SK-N-SH treated with all-trans-retinoic acid at 6 μM for 48 hours (cell line): ENCODE measurements at regions not wholly inside any gene's neighbourhood (a gene's known extent, or its start where the extent isn't known, plus 50 kb on each side); places are given as distances from the start of the nearest gene placed in this dataset.

ENCODE experiments used
- ATAC-seq: fragments of 200-7000 bp; cut with Tn5 transposase; 3 replicates; pipeline ENCODE4 v1.9.1; 2020; ENCODE audit warnings: mild to moderate bottlenecking, moderate library complexity
- ARNTL ChIP-seq: fragments of 450-650 bp; formaldehyde crosslinking; IDR thresholded peaks from 2 replicates; pipeline ENCODE4 v1.5.0; 2020; ENCODE audit warnings: low read depth, mild to moderate bottlenecking, moderate library complexity, borderline replicate concordance
- BACH2 ChIP-seq: fragments of 250-450 bp; sonication (Bioruptor Pico); IDR thresholded peaks from 2 replicates; pipeline ENCODE4 v1.9.0; 2021; ENCODE audit warnings: mild to moderate bottlenecking, borderline replicate concordance
- CSDC2 ChIP-seq: fragments of 250-450 bp; sonication (Bioruptor Pico); IDR thresholded peaks from 2 replicates; pipeline ENCODE4 v1.5.0; 2020; ENCODE audit warnings: mild to moderate bottlenecking, moderate library complexity
- CSRNP3 ChIP-seq: fragments of 250-450 bp; sonication (Bioruptor Pico); IDR thresholded peaks from 2 replicates; pipeline ENCODE4 v1.5.1; 2021; ENCODE audit warnings: mild to moderate bottlenecking, moderate library complexity
- ESRRG ChIP-seq: fragments of 250-450 bp; sonication (Bioruptor Pico); IDR thresholded peaks from 2 replicates; pipeline ENCODE4 v1.6.1; 2021; ENCODE audit warnings: mild to moderate bottlenecking
- GLIS3 ChIP-seq: fragments of 250-450 bp; sonication (Bioruptor Pico); IDR thresholded peaks from 2 replicates; pipeline ENCODE4 v1.5.0; 2020; ENCODE audit warnings: mild to moderate bottlenecking, moderate library complexity
- ISL1 ChIP-seq: fragments of 250-450 bp; sonication (Bioruptor Pico); IDR thresholded peaks from 2 replicates; pipeline ENCODE4 v2.1.2; 2022; ENCODE audit warnings: mild to moderate bottlenecking, moderate library complexity
- OSR1 ChIP-seq: fragments of 250-450 bp; sonication (Bioruptor Pico); IDR thresholded peaks from 2 replicates; pipeline ENCODE4 v1.8.0; 2022; ENCODE audit warnings: moderate library complexity, mild to moderate bottlenecking, inconsistent platforms
- PPARA ChIP-seq: fragments of 250-450 bp; sonication (Bioruptor Pico); IDR thresholded peaks from 2 replicates; pipeline ENCODE4 v1.5.0; 2020; ENCODE audit warnings: mild to moderate bottlenecking, borderline replicate concordance
- RARB ChIP-seq: fragments of 250-450 bp; sonication (Bioruptor Pico); IDR thresholded peaks from 2 replicates; pipeline ENCODE4 v1.8.0; 2021; ENCODE audit warnings: mild to moderate bottlenecking, moderate library complexity
- TCF4 ChIP-seq: fragments of 250-450 bp; sonication (Bioruptor Pico); IDR thresholded peaks from 2 replicates; pipeline ENCODE4 v1.8.0; 2021; ENCODE audit warnings: mild to moderate bottlenecking, moderate library complexity, borderline replicate concordance
- TOX ChIP-seq: fragments of 250-450 bp; sonication (Bioruptor Pico); IDR thresholded peaks from 2 replicates; pipeline ENCODE4 v1.8.0; 2021; ENCODE audit warnings: mild to moderate bottlenecking, moderate library complexity, borderline replicate concordance
- ZFP3 ChIP-seq: fragments of 250-450 bp; sonication (Bioruptor Pico); IDR thresholded peaks from 2 replicates; pipeline ENCODE4 v1.5.0; 2020; ENCODE audit warnings: mild to moderate bottlenecking, moderate library complexity
- ZFP30 ChIP-seq: fragments of 450-650 bp; formaldehyde crosslinking; IDR thresholded peaks from 2 replicates; pipeline ENCODE4 v1.5.0; 2022; ENCODE audit warnings: mild to moderate bottlenecking, moderate library complexity
- ZNF565 ChIP-seq: fragments of 450-650 bp; formaldehyde crosslinking; conservative IDR thresholded peaks from 2 replicates; pipeline ENCODE4 v1.5.0; 2020; ENCODE audit warnings: low read depth, mild to moderate bottlenecking, moderate library complexity
- ZNF70 ChIP-seq: fragments of 450-650 bp; formaldehyde crosslinking; IDR thresholded peaks from 2 replicates; pipeline ENCODE4 v1.5.0; 2020; ENCODE audit warnings: mild to moderate bottlenecking, moderate library complexity
- ZNF8 ChIP-seq: fragments of 450-650 bp; formaldehyde crosslinking; IDR thresholded peaks from 2 replicates; pipeline ENCODE4 v1.5.0; 2020; ENCODE audit warnings: mild to moderate bottlenecking, moderate library complexity
- TF ChIP-seq, protein P1 (sequence below): fragments of 250-450 bp; sonication (Bioruptor Pico); IDR thresholded peaks from 2 replicates; pipeline ENCODE4 v1.8.0; 2020; ENCODE audit warnings: mild to moderate bottlenecking, moderate library complexity, borderline replicate concordance
- TF ChIP-seq, protein P2 (sequence below): fragments of 250-450 bp; sonication (Bioruptor Pico); IDR thresholded peaks from 2 replicates; pipeline ENCODE4 v1.5.0; 2020; ENCODE audit warnings: mild to moderate bottlenecking, moderate library complexity
- TF ChIP-seq, protein P3 (sequence below): fragments of 250-450 bp; sonication (Bioruptor Pico); IDR thresholded peaks from 2 replicates; pipeline ENCODE4 v1.5.1; 2020; ENCODE audit warnings: low read depth, mild to moderate bottlenecking, moderate library complexity

DNA sequence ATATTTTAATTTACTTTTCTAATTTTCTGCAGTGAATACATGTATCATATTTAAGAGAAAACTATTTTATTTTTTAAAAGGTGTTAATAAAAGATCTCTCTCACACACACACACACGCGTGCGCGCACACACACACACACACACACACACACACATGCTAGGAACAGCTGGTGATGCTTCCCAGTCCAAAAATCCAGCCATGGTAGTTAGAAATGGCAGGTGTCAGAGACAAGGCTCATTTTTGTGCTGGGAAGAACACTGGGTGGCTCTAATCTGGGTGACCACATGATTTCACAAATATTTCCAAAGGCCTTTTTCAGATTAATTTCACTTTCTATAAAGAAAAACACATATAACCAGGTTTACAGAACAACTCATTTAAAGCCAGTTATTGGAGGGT is 104.5 kb upstream of the NCK2 start:
- ATAC-seq = no peak
- TF ChIP-seq, protein P1, sequence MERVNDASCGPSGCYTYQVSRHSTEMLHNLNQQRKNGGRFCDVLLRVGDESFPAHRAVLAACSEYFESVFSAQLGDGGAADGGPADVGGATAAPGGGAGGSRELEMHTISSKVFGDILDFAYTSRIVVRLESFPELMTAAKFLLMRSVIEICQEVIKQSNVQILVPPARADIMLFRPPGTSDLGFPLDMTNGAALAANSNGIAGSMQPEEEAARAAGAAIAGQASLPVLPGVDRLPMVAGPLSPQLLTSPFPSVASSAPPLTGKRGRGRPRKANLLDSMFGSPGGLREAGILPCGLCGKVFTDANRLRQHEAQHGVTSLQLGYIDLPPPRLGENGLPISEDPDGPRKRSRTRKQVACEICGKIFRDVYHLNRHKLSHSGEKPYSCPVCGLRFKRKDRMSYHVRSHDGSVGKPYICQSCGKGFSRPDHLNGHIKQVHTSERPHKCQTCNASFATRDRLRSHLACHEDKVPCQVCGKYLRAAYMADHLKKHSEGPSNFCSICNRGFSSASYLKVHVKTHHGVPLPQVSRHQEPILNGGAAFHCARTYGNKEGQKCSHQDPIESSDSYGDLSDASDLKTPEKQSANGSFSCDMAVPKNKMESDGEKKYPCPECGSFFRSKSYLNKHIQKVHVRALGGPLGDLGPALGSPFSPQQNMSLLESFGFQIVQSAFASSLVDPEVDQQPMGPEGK (CRISPR knock-in tag) = no peak
- TF ChIP-seq ISL1 (CRISPR knock-in tag) (no peak), ESRRG (CRISPR knock-in tag) (no peak), ZFP3 (CRISPR knock-in tag) (no peak), ZFP30 (CRISPR knock-in tag) (no peak), ZNF565 (CRISPR knock-in tag) (no peak), ARNTL (CRISPR knock-in tag) (no peak), ZNF8 (CRISPR knock-in tag) (no peak), PPARA (CRISPR knock-in tag) (no peak), GLIS3 (CRISPR knock-in tag) (no peak)
- TF ChIP-seq, protein P2, sequence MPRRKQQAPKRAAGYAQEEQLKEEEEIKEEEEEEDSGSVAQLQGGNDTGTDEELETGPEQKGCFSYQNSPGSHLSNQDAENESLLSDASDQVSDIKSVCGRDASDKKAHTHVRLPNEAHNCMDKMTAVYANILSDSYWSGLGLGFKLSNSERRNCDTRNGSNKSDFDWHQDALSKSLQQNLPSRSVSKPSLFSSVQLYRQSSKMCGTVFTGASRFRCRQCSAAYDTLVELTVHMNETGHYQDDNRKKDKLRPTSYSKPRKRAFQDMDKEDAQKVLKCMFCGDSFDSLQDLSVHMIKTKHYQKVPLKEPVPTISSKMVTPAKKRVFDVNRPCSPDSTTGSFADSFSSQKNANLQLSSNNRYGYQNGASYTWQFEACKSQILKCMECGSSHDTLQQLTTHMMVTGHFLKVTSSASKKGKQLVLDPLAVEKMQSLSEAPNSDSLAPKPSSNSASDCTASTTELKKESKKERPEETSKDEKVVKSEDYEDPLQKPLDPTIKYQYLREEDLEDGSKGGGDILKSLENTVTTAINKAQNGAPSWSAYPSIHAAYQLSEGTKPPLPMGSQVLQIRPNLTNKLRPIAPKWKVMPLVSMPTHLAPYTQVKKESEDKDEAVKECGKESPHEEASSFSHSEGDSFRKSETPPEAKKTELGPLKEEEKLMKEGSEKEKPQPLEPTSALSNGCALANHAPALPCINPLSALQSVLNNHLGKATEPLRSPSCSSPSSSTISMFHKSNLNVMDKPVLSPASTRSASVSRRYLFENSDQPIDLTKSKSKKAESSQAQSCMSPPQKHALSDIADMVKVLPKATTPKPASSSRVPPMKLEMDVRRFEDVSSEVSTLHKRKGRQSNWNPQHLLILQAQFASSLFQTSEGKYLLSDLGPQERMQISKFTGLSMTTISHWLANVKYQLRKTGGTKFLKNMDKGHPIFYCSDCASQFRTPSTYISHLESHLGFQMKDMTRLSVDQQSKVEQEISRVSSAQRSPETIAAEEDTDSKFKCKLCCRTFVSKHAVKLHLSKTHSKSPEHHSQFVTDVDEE = no peak
- TF ChIP-seq, protein P3, sequence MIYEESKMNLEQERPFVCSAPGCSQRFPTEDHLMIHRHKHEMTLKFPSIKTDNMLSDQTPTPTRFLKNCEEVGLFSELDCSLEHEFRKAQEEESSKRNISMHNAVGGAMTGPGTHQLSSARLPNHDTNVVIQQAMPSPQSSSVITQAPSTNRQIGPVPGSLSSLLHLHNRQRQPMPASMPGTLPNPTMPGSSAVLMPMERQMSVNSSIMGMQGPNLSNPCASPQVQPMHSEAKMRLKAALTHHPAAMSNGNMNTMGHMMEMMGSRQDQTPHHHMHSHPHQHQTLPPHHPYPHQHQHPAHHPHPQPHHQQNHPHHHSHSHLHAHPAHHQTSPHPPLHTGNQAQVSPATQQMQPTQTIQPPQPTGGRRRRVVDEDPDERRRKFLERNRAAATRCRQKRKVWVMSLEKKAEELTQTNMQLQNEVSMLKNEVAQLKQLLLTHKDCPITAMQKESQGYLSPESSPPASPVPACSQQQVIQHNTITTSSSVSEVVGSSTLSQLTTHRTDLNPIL (CRISPR knock-in tag) = no peak

GRCh38 chr2:105636109-105636740 is 108.5 kb upstream of the NCK2 start:
- ATAC-seq = no peak
- TF ChIP-seq, protein P2 = no peak
- no peak for TF ChIP-seq ZFP3 (CRISPR knock-in tag)
- TF ChIP-seq RARB = no peak
- TF ChIP-seq, protein P3 (CRISPR knock-in tag) = no peak
- TF ChIP-seq BACH2 (CRISPR knock-in tag) = no peak
- TF ChIP-seq CSRNP3 (CRISPR knock-in tag) = no peak
- TF ChIP-seq, protein P1 (CRISPR knock-in tag) = no peak
- no peak for TF ChIP-seq PPARA (CRISPR knock-in tag)
- no peak for TF ChIP-seq ARNTL (CRISPR knock-in tag)
- TF ChIP-seq ZNF70 (CRISPR knock-in tag) = no peak
- no peak for TF ChIP-seq TCF4 (CRISPR knock-in tag)
- TF ChIP-seq OSR1 (CRISPR knock-in tag) = no peak
- no peak for TF ChIP-seq TOX (CRISPR knock-in tag)
- no peak for TF ChIP-seq CSDC2 (CRISPR knock-in tag)
- no peak for TF ChIP-seq ZNF8 (CRISPR knock-in tag)
- TF ChIP-seq ISL1 (CRISPR knock-in tag) = no peak
- no peak for TF ChIP-seq ZFP30 (CRISPR knock-in tag)
